SHP77 (cell line): ENCODE measurements at regions not wholly inside any gene's neighbourhood (a gene's known extent, or its start where the extent isn't known, plus 50 kb on each side); places are given as distances from the start of the nearest gene placed in this dataset.
"Not testable (repeated sequence)": the region's sequence is repeated elsewhere in the genome, so short reads cannot be mapped to it uniquely, and the experiment has no call there.

Experiments
- DNase-seq, 2 experiments: peaks; one replicate each; lab custom pipeline; 2025; lab: John Stamatoyannopoulos, UW

DNA sequence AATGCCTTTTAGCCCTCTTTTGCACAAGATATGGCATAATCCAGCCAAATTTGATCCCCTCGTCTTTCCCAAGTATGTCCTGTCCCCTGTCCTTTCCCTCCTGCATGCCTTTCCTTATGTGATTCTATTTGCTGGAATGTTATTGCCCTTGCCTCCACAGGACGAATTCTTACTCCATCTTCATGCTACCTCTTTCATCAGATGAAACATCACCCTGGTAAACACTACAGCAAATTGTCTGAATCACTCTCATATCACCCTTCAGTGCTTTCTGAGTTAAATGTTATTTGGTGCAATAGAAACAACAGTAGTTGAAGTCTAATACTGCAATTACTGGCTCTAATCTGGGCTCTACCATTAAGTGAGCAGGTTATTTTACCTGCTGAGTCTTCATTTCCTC lies 52.2 kb upstream of the FAT1 start:
- no peak for DNase-seq

DNA sequence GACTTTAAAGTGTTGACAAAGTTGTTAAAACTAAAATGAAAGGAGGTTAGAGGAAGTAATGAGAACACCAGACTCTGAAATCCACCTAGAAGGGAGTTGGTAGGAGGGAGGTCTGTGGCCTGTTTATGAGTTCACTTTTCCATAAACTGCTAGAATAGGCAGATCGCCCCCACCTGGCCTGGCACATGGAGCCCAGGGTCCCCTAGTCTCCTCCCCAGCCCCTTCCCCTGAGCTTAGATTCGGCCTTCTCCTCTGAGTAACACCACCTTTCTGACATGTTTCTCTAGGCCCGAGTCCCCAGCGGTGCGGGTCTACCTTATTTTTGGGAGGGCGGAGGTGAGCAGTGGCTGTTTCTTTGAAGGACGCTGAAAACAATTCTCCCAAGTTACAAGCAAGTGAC lies 54.5 kb upstream of the FAT1 start:
- no peak for DNase-seq

DNA sequence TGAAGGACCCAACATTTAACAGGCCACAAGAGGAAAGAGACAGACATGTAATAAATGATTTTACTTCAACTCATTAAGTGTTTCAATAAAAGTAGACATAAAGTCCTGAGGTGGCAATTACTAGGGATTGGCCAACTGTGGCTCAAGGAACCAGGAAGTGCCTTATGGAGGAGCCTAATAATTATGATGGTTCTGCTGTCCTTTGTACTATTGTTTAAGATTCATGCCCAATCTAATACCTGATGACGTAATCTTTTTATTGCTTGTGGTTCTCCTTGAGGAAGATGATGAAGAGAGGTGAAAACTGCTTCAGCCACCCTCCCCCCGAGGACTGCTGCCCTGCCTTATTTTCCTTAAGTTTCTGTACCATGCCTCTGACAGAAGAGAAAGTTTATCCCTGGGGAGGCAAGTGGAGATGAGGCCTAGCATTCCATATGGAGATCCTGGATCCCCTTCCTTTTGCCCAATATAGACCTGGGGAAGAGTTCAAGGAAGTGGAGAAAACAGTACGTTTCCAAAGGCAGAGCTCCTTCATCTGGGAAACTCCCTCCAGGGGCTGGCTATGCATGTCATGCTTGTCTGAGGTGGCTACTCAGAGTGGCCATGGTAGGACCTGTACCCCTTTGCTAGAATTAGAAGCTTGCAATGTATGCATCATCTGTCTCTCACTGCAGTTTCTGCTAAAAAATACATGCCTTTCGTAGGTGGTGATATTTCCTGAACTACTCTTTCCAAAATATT lies 56.8 kb upstream of the FAT1 start:
- no peak for DNase-seq

DNA sequence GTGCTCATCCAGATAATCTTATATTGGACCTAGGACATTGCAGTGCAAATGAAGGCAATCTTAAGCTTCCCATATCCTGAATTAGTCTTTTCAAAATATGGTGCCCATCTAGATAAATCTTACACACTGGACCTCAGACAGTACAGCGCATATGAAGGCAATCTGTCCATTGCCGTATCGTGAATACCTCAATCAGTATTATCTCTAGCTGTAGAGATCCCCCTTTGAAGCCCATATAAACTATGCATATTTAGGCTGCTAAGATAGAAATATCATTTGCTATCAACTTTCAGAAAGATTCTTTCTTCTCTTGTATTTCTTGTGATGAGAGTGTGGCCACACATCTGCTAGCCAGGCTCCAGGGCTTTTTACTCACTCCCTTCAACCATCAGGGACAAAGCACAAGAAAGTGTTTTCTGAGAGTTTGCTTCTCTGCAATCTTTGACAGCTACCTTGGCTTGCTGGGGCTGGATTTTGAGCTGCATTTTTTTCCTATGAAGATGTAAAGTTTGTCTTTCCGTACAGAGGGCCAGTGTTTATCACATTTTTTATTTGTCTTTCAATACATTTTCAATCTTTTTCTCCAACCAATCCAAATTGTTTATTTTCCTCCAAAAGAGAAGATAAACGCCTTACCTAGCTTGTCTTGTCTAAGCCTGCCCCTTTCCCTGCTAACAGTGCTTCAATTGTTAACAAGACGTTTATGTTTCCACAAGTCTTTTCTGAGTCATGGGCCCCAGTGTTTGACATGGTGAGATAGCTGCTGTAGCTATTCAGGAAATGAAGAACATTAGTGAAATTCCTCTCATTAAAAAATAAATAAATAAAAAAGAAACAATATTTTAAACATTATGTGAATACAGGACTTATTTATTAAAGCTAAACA lies 57.6 kb upstream of the FAT1 start:
- no peak for DNase-seq

DNA sequence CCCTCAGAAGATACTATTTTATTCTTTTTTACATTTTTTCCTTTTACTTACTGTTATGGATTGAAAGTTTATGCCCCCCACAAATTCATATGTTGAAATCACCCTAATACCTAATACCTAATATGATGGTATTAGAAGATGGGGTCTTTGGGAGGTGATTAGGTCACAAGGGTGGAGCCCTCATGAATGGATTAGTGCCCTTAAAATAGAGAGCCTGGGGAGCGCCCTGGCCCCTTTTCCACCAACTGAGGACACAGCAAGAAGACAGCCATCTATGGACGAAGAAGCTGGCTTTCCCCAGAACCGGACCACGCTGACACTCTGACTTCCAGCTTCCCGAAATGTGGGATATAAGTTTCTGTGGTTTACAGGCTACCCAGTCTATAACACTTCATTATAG lies 58.6 kb upstream of the FAT1 start:
- DNase-seq, result no peak

DNA sequence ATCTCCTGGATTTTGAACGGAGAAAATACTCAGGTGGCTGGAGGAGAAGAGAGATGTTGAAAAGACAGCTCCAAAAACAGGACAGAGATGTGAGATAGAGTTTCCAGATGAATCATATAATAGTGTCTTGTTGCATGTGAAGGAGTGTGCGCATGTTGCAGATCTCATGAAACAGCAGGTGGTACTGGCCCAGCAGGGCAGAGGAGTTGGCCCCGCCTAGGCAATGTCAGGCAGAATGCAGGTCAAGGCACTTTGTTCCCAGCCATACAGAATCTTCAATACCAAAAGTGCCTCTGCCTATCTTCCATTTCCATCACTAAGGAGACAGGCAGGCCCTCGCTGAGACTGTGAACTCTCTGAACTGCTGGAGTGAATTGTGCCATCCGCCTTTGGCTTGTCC lies 63.9 kb upstream of the FAT1 start:
- DNase-seq, result no peak

DNA sequence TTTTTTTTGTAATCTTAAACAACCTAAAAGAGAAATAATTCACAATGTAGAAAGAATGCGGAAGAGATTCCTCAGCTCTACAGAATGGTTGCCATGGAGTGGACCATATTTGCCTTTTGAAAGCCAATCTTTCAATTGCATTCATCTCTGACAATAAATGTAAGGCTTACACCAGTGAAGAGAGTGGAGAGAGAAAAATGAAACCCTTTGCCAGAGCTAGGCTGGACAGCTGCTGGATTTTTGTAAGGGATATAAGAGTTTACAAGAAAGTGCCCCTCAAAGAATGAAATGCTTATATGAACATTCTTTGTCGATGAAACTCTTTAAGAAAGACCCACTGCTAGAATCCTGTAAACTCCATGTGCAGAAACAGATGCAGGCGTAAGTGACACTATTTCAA lies 66.0 kb upstream of the FAT1 start:
- DNase-seq, result no peak

DNA sequence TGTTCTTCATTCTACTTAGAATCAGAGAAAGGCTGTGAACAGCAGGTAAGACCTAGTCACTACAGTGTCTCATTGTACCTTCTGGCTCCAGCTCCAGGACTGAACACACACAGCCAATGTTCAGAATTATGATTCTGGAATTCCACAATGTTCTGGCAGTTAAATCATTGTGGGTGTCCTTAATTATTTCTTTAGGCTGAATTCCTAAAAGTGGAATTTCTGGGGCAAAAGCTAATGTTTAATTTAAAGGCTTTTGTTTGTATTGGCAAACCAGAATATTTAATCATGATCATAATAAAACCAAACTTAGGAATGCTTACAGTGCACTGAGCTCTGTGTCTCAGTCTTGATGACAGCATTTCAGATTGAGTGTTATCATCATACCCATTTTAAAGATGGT lies 67.0 kb upstream of the FAT1 start:
- DNase-seq, result no peak

DNA sequence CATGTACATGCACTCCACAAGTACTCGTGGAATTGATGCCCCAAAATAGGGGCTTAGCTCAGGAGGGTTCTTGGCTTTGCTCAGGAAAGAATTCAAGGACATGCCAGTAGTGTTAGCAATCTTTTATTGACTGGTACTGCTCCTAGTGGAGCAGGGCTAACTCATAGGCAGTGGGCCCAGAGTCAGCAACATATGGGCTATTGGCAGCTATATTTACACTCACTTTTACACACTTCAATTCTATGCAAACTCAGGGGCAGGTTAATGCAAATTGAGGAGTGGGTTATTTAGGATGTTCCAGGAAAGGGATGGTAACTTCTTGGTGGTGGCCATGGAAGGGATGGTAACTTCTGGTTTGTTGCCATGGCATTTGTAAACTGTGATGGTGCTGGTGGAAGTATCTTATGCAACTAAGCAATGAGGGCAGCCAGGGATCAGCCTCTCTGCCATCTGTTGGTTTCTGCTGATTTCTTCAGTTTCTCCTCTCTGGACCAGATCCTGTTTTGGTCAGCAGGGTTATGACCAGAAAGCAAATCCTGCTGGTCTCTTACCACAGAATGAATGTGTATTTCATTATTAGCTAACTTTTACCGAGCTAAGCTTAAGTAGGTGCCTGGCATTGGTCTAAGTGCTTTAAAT lies 69.2 kb upstream of the FAT1 start:
- DNase-seq, result no peak

DNA sequence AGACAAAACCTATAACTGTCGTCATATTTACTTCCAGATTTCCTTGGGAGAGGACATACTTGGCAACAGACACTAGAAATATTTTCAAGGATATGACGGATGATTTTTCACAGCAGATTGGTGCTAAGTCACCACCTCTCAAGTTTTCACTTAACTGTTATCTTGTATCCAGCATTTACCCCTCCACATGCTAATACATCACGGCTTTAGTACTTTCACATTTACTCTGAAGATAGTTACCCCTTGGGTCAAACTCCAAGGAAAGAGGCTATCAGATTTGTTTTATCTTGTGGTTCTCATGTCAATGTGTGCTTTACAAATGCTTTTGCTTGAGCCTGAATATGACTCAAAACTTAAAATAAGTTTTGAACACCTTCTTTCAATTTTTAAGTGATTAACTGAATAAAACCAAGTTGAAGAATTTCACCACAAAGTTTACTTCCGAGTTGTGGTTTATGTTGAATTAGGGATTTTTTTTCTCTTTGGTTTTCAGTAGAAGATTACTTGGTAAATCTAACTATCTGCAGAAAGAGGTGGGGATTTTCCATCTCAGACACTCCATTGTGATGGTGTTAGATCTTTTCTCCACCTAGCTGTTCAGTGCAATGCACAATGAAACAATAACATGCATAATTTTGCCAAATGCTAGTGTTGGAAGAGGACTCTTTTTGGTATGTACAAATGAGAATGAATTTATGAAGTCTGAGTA lies 75.4 kb upstream of the FAT1 start:
- DNase-seq, result no peak

DNA sequence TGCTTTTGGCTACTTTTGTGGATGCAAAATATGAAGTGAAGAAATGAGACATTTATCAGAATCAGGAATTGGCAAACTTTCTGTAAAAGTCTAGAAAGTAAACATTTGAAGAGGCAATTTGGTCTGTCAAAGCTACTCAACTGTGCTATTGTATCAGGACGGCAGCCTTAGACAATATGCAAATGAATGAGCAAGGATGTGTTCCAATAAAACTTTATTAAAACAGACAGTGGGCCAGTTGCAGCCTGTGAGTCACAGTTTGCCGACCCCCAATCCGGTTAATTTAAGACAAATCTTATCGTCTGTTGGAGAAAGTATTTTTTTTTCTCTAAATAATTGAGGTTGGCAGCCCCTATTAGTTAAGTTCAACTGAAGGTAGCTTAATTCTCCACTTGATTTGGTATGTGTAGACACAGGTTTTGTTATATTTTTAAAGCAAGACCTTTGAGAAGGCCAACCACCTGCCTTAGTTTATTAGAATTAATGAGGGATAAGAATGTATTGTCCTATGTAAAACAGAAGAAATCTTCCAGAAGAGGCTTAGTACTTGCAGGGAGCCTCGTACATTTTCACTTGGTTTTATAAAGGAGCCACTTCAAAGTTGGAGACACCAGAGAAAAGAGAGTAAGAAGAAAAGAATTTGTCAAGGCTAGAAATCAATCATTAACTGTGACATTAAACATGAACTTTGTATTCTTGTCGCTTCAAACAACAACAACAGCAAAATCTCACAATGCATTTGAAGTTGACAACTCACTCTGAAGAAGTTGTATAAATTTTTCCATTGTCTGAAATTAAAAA lies 81.6 kb upstream of the FAT1 start:
- DNase-seq, result no peak

DNA sequence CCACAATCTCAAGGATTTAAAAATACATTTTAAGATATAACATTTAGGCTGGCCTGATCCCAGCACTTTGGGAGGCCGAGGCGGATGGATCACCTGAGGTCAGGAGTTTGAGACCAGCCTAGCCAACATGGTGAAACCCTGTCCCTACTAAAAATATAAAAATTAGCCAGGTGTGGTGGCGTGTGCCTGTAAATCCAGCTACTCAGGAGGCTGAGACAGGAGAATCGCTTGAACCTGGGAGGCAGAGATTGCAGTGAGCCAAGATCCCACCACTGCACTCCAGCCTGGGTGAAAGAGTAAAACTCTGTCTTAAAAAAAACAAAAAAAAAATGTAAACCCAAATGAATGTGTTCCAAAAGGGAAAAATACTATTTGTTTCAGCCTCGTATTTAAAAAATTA lies 82.3 kb upstream of the FAT1 start:
- DNase-seq, result not testable (repeated sequence)

DNA sequence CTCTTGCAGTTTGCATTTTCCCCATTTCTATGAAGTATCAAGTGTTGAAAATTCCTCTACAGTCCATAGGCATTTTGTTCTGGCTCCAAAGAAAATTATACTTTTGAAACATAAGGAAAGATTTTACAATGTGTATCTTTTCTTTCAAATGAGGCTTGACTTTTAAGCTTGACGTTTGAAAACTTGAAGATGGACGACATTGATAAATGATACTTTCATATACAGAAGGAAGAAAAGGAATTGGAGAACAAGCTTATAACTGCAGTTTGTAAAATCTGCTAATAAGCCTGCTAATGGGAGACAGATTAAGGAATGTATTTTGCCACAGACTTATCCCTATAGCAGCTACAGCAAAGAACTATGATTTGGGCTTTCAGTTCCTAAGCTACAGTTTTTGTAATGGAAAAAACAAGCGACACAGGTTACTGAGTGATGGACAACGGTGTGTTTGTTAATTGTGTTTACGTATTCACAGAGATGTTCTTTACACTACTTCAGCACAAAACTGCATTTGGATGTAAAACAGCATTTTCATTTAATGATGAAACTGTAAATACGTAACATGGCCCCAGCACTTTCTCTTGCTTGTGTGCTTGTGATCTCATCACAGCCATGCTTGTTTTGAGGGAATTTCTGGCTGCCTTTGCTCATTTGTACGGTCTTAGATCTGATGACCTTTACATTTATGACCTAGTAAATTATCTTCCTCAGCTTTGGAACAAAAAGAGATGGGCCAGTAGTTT lies 83.2 kb upstream of the FAT1 start:
- DNase-seq, result no peak

DNA sequence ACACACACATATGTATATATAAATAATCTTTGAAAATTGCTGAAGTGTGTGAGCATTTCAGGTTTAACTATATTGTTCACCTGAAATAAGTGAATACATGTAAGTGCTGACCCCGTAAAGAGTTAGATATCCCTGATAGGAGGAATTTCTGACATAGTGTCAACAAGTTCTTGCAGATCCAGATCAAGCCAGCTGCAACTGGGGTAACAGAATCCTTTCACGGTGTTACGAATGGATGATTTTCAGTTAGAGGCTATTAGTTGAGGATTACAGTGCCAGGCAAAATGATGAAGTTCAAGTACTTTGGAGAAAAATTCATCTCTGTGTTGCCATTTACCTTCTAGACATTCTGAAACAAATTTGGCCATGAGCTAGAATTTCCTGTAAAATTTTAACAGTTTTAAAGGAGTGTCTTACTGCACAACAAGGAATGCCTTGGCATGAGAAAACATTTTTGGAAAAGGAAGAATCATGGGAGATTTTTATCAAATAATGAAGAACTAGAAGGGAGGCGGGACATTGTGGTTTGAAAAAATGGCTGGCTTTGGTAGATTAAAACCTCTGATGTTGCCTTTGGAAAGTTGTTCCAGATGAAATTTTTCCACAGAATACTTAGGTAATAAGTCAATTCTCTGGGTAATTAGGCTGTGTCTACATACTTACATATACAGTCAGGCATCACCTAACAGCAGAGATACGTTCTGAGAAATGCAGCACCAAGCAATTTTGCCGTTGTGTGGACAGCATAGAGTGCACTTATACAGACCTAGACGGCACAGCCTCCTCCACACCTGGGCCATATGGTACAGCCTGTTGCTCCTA lies 84.4 kb upstream of the FAT1 start:
- no peak for DNase-seq

DNA sequence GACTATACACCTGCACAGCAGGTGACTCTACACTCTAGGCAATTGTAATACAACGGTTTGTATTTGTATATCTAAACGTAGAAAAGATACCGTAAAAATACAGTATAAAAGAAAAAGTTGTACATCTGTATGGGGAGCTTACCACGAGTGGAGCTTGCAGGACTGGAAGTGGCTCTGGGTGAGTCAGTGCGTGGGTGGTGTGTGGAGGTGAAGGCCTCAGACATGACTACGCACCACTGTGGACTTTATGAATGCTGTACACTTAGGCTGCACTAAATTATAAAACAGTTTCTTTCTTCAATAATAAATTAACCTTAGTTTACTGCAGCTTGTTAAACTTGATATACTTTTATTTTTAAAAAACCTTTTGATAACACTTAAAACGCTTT lies 85.0 kb upstream of the FAT1 start:
- no peak for DNase-seq

DNA sequence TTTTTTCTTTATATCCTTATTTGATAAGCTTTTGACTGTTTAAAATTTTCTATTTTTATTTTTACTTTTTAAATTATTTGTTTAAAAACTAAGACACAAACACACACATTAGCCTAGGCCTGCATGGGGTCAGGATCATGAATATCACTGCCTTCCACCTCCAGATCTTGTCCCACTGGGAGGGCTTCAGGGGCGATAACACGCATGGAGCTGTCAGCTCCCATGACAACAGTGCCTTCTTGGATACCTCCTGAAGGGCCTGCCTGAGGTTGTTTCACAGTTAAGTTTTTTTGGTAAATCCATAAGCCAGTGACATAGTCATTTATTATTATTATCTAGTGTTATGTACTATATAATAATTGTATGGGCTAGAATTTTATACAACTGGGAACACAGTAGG lies 85.4 kb upstream of the FAT1 start:
- no peak for DNase-seq

DNA sequence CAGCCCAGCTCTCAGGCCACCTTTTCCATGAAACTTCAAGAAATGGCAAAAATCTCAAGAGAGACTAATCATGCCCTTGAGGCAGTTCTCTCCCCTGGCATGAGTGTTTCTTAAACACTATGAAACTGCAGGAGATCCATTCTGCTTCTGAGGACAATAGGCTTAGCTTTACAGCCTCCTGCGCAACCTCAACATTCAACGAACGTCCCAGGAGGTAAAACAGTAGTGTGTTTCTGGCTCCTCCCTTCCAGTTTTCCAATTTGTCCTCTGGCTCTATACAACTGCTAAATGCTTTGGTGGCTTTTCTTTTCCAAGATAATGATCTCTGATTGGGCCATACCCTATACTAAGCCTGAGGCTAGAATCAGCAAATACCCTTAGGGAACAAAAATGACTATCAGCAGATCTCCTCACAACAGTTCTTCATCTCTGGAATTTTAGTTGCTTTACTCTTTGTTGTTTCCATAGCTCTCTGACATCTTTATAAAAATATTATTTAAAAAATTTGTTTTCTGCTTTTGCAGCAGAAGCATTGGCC lies 87.0 kb upstream of the FAT1 start:
- no peak for DNase-seq

DNA sequence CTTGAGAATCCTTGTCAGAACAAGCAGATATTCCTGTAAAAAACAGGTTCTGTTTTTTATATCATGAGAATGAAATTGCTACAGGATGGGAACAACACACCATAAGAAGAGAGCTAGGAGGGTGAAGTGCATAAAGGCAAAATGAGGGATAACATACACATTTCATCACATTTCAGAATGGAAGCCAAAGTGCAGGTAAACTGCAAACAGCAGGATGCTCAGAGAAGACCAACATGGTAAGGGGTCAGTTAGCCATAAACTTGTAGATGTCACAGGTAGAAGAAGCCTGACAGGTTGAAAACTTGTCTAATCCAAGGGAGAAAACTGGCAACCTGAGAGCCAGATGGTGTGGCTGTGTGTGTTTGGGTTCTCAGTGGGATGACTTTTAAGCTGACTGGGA lies 88.9 kb upstream of the FAT1 start:
- DNase-seq, result no peak

DNA sequence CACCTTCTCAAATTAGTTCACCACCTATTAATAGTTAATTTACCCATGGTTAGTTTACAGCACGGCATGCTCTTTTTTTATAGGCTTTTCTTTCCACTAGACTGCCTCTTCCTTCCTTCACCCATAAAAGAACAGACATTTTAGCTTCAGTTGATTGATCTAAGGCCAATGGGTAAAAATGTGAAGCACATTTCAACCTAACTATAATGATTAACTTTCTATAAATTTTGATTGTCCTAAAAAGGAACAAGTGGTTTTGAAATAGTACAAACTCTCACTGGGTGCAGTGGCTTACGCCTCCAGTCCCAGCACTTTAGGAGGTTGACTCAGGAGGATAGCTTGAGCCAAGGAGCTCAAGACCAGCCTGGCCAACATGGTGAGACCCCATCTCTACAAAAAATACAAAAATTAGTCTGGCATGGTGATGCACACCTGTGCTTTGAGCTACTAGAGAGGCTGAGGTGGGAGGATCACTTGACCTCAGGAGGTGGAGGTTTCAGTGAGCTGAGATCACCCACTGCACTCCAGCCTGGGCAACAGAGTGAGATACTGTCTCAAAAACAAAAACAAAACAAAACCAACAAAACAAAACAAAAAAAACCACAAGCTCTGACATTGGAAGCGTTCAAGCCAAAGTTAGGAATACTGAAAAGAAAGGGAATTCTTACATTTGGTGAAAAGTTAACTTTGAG lies 89.9 kb upstream of the FAT1 start:
- DNase-seq, result no peak
